ENCODE measurements at regions not wholly inside any gene's neighbourhood (a gene's known extent, or its start where the extent isn't known, plus 50 kb on each side); places are given as distances from the start of the nearest gene placed in this dataset.

DNA sequence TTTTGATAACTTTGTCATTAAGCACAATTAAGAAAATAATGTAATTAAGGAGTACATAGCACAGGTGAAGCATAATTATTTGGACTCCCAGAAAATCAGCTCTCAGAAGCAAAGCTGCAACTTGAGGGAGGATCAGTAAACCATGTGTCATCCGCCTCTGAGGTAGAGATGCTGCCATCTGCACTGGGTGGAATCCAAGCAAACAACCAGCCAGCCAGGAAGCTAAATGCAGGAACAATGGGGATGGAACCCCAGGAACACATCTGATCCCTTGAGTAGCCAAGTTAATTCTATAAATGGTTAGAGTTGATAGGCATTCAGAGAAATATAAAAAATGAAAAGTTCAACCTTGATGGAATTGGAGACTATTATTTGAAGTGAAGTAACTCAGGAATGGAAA, 520.2 kb downstream of the RFC3 start:
- no peak for DNase-seq

DNA sequence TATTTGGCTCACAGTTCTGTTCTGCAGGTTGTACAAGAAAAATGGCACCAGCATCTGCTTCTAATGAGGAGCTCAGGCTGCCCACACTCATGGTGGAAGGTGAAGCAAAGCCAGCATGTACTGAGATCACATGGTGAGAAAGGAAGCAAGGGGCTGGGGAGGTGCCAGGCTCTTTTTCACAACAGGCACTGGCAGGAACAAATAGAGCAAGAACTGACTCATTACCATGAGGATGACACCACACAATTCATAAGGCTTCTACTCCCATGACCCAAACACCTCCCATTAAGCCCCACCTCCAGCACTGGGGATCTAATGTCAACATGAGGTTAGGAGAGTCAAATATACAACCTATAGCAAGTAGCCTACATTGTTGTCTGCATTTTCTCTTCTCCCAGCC, 522.6 kb downstream of the RFC3 start:
- no peak for DNase-seq

DNA sequence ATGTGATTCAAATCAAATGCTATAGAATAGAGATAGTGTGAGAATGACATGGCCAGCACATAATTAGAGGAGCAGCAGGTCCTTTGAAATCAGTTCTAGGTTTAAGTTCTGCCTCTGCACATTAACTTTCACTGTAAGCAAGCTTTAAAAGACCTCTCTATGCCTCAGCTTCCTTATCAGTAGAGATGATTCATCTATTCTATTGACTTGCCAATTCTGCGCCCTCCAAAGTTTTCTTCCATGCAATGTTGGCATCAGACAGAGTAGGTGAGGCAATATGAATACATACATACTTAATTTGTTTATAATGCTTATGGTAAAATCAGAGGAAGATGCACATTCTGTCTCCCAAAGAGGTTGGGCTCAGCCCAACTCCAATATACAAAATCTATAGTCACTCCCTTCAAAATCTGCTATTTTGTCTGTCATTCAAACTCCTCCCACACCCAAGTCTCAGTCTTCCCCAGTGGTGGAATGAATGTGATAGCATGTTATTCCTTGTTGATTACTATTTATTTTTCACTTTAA, 525.5 kb downstream of the RFC3 start:
- DNase-seq = no peak

DNA sequence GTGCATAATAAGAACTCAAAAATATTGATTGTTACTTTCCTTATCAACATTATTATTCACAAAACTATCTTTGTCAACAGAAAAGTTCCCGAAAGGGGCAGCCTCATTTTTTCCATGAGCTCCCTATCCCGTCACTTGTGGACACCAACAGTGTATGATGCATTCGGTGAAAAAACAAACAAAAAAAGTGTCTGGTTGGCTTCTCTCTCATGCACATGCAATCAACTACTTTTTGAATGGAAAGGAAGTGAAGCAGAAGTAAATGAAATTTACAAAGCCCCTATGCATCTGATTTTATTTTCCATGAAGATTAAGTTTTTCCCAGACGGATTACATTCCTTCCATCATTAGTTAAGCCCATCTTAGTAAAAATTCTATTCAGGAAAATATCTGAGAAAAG, 526.9 kb downstream of the RFC3 start:
- no peak for DNase-seq

DNA sequence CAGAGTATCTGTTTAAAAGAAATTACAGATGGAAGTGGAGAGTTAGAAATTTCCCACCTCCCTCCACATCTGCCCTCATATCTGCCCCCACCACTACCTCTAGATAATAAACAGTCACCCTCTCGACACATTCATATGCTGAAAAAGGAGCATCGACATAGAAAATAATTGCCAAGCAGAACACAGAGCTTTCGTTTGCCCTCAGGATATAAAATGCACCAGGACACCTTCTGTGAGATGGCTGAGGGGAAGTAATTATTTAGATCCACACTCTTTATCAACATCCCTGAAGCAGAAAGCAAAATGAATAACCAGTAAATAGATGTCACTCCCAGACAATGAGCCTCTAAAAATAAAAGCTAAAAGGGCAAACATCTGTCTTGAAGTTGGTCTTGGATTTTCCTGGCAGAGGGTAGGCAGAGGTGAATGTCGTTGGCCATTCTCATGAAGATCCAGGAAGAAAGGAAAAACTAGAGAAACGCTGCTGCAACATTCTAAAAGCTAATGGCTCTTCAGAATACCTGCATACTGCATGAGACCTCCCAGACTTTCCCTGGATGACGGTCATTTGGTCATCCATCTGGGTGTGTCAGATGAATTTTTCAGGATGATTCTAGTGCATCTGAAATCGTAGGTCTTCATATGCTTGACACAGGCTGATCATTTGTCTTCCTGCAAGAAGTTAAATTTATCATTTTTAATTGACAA, 527.5 kb downstream of the RFC3 start:
- no peak for DNase-seq

DNA sequence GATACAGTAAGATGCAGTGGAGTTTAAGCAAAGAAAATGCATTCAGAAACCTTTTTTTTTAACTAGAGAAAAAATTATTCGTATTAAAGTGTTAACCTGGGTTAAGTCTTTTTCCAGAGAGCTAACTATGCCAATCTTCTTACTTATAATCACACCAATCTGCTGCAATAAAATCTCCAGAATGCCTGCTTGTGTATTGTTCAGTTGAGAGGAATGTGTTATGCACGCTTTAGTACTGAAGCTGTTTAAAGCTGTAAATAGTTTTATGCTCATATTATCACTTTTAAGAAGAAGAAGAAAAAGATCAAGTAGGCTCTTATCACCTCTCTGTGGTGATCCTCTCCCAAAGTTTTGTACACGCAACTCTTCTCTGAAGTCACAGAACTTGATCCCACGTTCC, 528.7 kb downstream of the RFC3 start:
- no peak for DNase-seq

DNA sequence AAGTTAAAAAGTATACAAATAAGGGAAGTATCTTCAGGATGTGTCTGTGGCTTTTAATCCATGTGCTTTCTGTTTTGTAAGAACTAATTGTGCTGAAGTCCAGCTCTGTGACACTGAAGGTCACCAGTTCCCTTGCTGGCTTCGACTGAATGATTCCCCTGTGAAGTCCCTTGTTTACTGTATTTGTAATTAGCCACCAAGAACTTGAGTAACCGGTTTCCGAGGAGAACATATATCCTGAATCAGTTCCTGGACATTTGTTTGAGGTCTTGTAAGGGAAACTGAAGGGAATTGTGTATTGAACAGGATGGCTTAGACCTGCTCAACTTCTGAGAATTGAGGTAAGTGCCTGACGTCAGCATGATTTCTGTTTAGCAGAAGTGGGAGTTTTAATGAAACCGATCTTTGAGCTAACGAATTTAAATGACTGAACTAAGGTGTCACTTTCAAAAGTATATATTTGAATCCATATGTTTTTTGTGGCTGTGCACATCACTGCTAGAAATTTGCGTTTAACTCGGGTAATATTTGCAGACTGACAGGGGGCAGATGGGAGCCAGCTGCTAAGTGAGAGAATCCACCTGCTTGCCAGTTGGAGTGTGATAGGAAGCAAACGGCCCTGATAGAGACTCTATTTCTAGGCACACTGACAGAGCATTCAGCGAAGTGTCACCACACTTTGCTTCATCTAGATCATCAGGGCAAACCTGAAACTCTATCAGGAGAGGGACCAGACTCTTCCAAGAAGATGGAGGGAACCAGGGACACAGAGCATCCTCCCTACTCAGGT, 530.0 kb downstream of the RFC3 start:
- no peak for DNase-seq

DNA sequence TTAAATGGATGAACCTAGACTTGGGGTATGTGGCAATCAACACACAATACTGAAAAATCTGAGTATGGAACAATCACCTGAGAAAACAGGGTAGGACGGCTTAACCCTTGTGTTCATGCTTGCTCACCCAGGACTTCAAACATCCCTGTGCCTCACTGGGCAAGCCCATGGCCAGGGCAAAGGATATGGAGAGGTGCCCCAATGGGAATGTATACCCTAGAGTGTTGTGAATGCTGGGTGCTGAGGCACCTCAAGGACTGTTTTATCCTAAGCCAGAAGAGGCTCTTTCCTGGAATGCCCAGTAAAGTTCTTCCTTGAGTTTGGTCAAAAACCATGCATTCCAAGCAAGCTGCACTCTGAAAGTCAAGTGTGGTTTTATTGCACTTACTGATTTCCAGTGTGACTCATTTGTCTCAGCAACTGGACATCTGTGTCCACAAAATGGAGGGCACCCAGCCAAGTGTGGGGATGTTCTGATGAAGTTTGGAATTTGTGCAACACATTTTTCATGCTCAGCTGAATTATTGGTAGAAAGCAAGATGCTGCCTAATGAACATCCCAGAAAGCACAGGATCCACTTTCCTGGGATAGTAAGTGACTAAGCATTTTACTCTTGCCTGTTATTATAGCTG, 531.3 kb downstream of the RFC3 start:
- no peak for DNase-seq

DNA sequence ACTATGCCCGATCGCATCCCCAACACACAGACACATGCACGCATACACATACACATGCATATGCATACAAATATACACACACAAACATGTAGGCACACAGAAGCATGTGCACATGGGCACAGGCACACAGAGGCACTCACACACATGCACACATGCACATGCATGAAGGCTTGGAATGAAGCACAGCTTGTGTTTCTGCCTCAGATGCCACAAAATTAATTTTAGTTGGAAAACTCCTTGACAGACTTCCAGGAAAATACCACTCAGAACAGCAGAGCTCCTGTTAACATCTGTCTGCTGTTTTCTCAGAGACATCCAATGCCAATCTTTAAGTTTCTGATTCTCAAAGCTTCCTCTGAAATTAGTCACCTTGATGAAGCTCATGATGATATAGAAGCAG, 532.7 kb downstream of the RFC3 start:
- no peak for DNase-seq

DNA sequence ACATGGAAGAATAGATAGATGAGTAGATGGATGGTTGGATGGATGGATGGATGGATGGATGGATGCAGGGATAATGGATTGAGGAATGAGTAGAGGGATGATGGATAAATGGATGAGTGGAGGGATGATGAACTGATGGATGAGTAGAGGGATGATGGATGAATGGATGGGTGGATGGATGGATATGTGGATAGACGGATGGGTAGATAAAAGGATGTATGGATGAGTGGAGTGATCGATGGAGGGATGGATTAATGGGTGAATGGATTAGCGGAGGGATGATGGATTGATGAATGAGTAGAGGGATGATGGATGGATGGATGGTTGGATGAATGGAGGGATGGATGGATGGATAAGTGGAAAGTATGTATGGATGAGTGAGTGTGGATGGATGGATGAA, 533.2 kb downstream of the RFC3 start:
- DNase-seq = no peak

DNA sequence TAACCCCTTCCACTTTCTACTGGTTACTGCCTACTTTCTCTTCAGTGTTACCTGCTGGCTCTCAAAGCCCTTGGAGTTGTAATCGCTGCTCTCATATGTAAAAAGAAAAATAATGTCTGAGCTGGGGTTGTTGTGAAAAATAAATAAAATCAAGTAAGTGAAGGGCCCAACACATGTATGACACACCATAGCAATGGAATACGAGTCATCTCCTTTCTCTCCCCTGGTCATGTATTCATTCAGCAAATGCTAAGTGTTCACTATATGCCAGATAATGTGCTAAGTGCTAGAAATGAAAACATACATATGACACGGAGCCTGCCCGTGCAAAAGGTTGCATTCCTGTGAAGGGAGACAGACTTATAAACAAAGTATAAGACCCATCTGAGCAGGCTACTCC, 535.0 kb downstream of the RFC3 start:
- DNase-seq = no peak

DNA sequence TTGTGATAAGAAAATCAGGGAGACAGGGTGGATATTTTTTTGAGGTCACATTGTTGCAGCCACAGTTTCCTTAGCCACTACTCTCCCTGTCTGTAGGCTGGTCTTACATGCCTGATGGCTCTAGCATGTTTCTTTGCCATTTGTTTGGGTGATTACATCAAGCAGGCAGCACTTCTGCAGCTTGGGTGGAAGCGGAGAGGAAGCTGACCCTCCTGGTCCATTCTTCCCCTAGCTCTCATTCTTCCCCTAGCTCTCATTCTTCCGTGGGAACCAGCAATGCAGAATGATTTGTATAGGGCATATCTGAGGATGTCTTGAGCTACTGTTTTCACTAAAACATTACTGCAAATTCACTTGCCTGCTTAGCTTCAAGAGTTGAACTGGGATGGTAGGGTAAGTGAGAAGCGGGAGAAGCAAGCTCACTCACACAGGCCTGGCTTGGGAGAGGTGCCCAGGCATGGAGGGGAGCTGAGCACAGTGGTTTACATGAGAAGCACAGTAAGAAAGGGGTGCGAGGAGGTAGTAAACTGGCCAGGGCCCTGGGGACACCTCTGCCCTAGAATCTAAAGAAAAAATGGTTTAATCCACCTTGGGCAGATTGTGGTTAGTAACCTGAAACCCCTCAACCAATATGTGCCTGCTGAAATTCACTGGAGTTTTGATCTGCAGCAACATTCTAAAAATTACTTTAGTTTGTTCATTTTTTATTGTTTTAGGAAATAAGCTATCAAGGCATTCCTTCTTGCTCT, 538.9 kb downstream of the RFC3 start:
- no peak for DNase-seq

DNA sequence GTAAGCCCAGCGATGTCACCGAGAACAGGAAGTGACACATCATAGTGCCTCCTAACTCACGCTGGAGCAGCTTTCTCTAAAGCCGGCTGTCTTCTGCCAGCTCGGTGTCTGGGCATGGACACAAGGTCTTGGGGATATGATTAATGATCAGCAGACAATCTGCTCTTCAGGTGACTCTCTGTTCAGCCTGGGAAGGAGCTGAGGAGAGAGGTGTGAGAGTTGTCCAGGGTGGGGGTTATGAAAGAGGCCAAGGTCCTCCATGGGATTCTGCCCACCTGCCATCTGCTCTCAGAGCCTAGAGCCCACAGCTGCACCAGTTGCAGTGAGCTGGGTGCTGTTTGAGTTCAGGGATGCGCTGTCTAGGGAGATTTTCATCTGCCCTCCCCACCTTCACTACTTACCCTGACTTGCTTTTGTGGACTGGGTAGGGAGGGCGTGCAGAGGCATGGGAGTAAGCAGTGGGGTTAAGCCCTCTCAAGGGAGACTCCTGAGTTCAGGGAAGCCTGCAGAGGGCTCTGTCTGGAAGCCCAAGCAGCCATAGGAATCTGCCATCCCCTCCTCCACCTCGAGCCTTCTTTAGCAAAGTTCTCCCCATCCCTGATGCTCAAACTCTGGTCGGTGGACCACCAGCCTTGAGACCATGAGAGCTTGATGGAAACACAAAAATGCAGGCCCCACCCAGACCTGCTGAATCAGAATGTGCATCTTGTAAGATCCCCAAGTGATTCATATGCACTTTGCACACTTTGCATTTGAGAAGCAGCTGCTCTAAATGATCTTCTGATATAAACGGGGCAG, 539.7 kb downstream of the RFC3 start:
- DNase-seq = no peak

DNA sequence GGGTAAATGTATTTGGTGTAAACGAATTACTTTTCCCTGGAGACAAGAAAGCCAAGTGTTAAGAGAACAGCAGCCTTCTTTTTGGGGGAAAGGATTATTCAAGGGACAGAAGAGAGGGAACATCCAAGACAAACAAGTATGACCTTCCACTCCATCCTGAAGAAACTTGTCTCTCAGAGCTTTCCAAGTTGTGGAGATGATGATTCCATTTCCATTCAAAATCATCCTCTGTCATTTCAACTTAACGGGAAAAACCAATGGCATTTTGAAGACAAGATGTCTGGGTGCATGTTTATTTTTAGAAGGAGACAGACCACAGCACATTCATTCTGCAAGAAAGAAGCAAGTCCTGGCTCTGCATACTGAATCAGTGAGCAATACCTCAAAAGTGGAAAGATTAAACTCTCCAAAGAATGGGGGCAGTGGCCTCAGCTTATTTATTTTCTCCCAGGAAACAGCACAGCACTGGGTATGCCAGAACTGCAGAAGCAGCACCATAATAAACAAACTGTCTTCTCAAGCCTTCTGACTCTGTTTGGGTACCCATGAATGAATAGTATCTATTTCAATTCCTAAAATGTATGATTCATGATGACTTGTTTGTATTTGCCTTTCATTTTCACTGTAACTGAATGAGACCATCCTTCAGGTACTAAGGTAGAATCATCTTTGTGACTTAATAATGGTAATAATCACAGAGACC, 541.0 kb downstream of the RFC3 start:
- no peak for DNase-seq

DNA sequence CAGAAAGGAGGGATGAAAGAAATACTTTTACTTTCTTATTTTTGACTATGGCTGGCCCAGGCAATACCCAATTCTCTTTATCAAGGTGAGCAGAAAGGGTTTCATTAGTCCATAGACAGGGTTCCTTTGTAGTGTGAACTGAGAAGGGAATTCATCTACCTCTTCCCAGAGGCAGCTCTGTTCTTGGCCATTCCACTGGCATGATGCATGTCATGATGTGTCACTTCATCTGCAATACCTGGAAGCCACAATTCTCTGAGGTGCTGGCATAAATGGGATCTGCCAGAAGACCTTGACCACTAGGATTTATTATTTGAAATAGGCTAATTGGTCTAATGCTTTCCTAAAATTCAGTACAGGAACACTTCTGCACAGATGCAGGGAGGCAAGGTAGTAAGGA, 542.8 kb downstream of the RFC3 start:
- DNase-seq = no peak

DNA sequence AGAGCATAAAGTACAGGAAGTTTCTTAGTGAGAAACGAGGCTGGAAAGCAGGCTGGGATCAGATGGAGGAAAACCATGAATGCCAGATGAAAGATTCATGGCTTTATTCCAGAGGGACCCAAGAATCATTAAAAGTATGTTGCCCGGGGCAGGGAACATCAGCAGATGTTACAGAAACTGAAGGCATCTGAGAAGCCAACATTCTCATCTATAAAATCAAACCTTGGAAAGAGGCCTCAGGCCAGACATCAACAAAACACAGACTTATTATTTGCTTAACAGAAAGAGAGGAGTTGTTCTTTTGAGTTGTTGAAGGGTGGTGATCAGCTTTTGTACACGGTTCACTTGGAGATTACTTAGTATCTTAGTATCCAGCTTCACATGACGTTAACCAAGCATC, 543.6 kb downstream of the RFC3 start:
- no peak for DNase-seq

DNA sequence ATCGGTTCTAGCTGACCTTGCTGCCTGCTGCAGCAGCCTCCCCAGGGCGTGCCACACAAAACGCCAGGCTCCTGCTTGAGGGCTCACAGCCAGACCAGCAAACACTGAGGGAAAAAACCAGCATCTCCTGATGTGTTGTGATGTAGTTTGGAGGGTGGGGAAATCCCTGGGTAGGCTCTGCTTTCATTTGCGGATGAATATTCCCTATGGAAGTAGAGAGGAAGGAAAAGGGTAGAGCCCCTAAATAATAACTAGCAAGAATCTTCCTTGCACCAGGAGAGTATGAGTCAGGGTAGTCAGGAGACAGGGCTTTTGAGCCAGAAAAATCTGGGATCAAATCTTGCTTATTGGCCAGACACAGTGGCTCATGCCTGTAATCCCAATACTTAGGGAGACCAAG, 545.3 kb downstream of the RFC3 start:
- no peak for DNase-seq

DNA sequence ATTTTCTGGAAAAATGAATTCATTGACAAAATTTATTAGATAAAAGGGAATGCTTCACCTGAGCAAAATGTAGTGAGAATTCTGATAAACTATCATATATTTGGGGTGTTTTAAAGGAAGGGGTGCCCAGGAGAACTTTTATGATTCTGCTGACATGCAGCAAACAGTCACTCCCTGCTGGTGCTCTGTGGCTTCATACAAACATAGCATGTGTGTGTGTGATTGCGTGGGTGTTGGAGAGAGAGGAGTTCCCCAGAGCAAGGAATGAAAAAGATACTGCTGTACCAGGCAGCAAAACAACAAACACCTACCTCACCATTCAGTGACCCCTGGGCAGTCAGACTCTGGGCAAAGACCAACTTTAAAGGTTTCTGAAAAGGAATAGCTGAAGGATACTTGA, 546.7 kb downstream of the RFC3 start:
- no peak for DNase-seq

DNA sequence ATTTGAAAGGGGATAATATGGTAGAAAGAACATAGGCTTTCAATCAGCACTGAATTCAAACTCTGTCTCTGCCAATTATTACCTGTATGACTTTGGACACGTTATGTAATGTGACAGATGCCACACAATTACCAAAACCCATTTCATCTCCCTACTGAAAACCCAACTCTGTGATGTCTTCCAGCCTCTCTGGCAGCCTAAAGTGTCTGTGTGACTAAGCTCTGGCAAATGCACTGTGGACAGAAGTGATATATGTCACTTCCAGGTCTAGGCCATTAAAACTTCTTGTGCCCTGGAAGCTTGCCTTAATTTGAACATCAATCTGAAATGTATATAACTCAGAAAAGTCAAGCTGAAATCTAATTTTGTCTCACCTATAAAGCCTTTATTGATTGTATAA, 552.0 kb downstream of the RFC3 start:
- no peak for DNase-seq

DNA sequence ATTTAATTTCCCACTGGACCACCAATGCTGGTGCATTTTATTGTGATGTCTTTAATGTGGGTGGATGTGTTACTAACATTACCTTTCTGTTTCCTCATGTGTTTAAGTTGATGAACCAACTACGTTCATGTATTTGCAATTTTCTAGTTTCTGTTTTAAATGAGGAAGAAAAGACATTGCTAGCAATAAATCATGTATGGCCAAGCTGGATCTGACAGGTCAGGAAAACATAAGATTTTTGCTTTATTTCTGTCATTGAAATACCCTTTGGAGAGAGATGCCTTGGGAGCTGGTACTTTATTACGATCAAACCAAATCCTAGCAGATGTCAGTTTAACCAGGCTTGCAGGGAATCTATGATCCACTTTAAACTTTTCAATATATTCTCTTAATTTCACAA, 553.2 kb downstream of the RFC3 start:
- no peak for DNase-seq

DNA sequence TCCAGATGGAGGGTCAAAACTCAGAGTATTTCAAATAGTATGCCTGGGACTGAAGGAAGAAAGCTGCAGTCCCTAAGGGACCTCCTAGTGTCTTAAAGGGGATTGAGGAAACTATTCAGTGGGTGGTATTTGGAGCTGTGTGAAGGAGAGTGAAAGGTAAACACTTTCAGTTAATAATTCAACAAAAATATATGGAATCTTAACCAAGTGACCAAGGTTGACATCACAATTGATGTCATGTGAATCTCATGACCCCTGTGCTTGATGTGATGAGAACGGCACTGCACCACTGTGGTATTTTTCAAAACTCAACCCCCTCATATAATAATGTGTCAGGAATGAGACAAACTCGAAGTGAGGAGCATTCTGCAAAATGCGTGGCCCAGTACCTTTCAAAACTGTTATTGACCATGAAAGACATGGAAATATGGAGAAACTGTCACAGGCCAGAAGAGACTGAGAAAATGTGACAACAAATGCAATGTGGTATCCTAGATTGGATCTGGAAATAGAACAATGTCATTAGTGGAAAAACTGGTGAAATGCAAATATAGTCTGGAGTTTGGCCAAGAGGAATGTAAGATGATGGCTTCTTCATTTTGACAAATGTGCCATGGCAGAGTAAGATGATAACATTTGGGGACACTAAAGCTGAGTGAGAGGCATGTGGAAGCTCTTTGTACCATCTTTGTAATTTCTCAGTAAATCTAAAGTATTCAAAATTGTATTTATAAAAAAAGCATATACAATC, 553.9 kb downstream of the RFC3 start:
- no peak for DNase-seq
